Liver (tissue), 8 donors: ENCODE measurements at regions not wholly inside any gene's neighbourhood (a gene's known extent, or its start where the extent isn't known, plus 50 kb on each side); places are given as distances from the start of the nearest gene placed in this dataset.
A peak's percentile ranks its signal among the peaks of the same experiment; 100 is the strongest.

Experiments
- DNase-seq: peaks from one replicate; pipeline ENCODE4 v3.0.0-alpha.2; 2017; ENCODE audit warnings: low spot score
- H3K27ac ChIP-seq, 2 donors: one replicate each; pipeline ENCODE4 v1.7.0; 2013; ENCODE audit warnings: inconsistent platforms in 2 of 2, low read length in 2 of 2, control low read depth in 1 of 2, low read depth in 1 of 2, mild to moderate bottlenecking in 1 of 2
- H3K27me3 ChIP-seq, 4 donors: one replicate each; pipeline versions ENCODE4 v1.6.1 to v1.7.0; 2013; ENCODE audit warnings: low read length in 3 of 4, inconsistent platforms in 1 of 4, mild to moderate bottlenecking in 1 of 4, moderate library complexity in 1 of 4; ENCODE audit not compliant: control insufficient read depth in 4 of 4, insufficient read depth in 4 of 4
- H3K36me3 ChIP-seq, 4 donors: one replicate each; pipeline versions ENCODE4 v1.6.1 to v1.7.0; 2013; ENCODE audit warnings: low read length in 3 of 4, mild to moderate bottlenecking in 3 of 4, low read depth in 1 of 4, moderate library complexity in 1 of 4; ENCODE audit not compliant: control insufficient read depth in 4 of 4, insufficient read depth in 3 of 4
- H3K4me1 ChIP-seq, 4 donors: one replicate each; pipeline versions ENCODE4 v1.6.1 to v1.7.0; 2013; ENCODE audit warnings: low read length in 3 of 4, mild to moderate bottlenecking in 3 of 4, moderate library complexity in 1 of 4; ENCODE audit not compliant: control insufficient read depth in 4 of 4, insufficient read depth in 4 of 4
- H3K4me3 ChIP-seq, 3 donors: one replicate each; pipeline versions ENCODE4 v1.6.1 to v1.7.0; 2013; ENCODE audit warnings: low read length in 3 of 3, control low read depth in 1 of 3, low read depth in 1 of 3, mild to moderate bottlenecking in 1 of 3
- H3K9ac ChIP-seq, 2 donors: one replicate each; pipeline ENCODE4 v1.7.0; 2013; ENCODE audit warnings: low read length in 2 of 2, mild to moderate bottlenecking in 2 of 2, moderate library complexity in 2 of 2, control low read depth in 1 of 2, low read depth in 1 of 2
- H3K9me3 ChIP-seq, 4 donors: one replicate each; pipeline versions ENCODE4 v1.6.1 to v1.7.0; 2013; ENCODE audit warnings: low read length in 3 of 4; ENCODE audit not compliant: control insufficient read depth in 4 of 4
- CTCF ChIP-seq: fragments of 150-350 bp; IDR thresholded peaks from 2 replicates; pipeline ENCODE4 v1.5.1; 2017; ENCODE audit warnings: improper control_type of control experiment, low read depth, low read length; ENCODE audit not compliant: missing input control
- EGR1 ChIP-seq, 2 donors: IDR thresholded peaks; 2 replicates each; pipeline ENCODE4 v1.6.1; 2016 to 2018; ENCODE audit warnings: antibody characterized with exemption in 2 of 2, low read depth in 2 of 2
- FOXA1 ChIP-seq: IDR thresholded peaks from 2 replicates; pipeline ENCODE4 v1.6.1; 2016; ENCODE audit warnings: antibody characterized with exemption
- HNF4A ChIP-seq, 2 donors: conservative IDR thresholded peaks; 2 replicates each; pipeline ENCODE4 v1.6.1; 2016; ENCODE audit warnings: antibody characterized with exemption in 2 of 2, mild to moderate bottlenecking in 2 of 2
- NR2F2 ChIP-seq: IDR thresholded peaks from 2 replicates; pipeline ENCODE4 v1.6.1; 2016; ENCODE audit warnings: antibody characterized with exemption
- RAD21 ChIP-seq, 2 donors: IDR thresholded peaks; 2 replicates each; pipeline ENCODE4 v1.6.1; 2016; ENCODE audit warnings: antibody characterized with exemption in 2 of 2, mild to moderate bottlenecking in 2 of 2
- REST ChIP-seq: IDR thresholded peaks from 2 replicates; pipeline ENCODE4 v1.6.1; 2016; ENCODE audit warnings: antibody characterized with exemption, mild to moderate bottlenecking
- RXRA ChIP-seq, 2 donors: IDR thresholded peaks; 2 replicates each; pipeline ENCODE4 v1.6.1; 2017 to 2018; ENCODE audit warnings: antibody characterized with exemption in 2 of 2, mild to moderate bottlenecking in 1 of 2
- SP1 ChIP-seq: IDR thresholded peaks from 2 replicates; pipeline ENCODE4 v1.6.1; 2018; ENCODE audit warnings: antibody characterized with exemption, mild to moderate bottlenecking
- TAF1 ChIP-seq: conservative IDR thresholded peaks from 2 replicates; pipeline ENCODE4 v1.6.1; 2016; ENCODE audit warnings: antibody characterized with exemption, mild to moderate bottlenecking
- WGBS: extraction: QIAGEN DNeasy Blood & Tissue Kit; methylation state at CpG from one replicate; pipeline ENCODE4 v1.1.7; 2013; 5-methylcytosine and 5-hydroxymethylcytosine counted together
- donor health status: healthy.
- donor health status: healthy.
- donor health status: healthy.
- donor health status: healthy.
- donor health status: healthy.

DNA sequence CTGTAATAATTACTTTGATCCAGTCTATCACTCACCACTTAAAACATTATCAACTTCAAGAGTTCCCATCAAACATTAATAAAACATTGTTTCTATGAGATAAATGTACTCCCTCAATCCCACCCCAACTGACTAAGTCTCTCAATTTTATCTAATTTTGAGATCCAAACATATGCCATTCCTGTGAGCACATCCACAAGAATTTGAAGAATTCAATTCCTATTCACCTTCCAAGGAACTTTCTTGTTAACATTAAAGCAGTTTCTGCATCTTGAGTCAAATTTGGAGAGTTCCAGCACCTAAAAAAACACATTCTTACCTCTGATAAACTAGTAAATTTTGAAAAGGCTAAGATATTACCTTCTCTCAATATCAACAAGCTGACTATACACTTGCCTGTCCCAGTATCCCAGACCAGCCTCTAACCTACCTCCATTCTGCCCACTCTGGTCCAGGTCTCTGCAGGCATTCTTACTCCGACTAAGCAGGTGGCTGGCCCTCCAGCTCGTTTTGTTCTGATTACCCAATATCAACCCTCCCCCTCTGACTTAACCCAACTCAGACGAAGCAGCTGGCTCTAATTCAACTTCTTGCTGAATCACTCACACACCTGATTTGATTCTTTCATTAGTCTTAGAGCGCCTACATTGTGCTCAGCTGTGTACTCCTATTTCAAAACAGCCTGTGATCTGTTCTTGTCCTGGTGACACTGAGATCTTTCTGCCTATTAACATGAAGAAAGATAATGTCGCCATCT lies 275.2 kb downstream of the IPMK start:
- no peaks in the 10 kb centered on the region for H3K36me3 ChIP-seq
- WGBS: 54% methylated on average over 5 of the region's 5 CpGs
- TF ChIP-seq SP1: no peak
- no peak for TF ChIP-seq NR2F2
- TF ChIP-seq TAF1: no peak
- no peak for TF ChIP-seq REST
- TF ChIP-seq RXRA (IDR thresholded peaks at IDR 0.05): no peak
- TF ChIP-seq RAD21 (IDR thresholded peaks at IDR 0.05): peak in 1 of 2 donors; percentile 5
- no peak for TF ChIP-seq HNF4A (conservative IDR thresholded peaks at IDR 0.05)
- no peak for TF ChIP-seq CTCF

GRCh38 chr10:57988964-57989363 lies 278.7 kb downstream of the IPMK start:
- WGBS: 83% methylated on average over 2 of the region's 2 CpGs
- TF ChIP-seq RXRA (IDR thresholded peaks at IDR 0.05): no peak

More for the DNA sequence above, 275.2 kb downstream of the IPMK start:
- Histone ChIP-seq H3K27ac (no peak overlapping the region), H3K9ac (no peak overlapping the region), H3K4me3 (peak overlapping the region in 1 of 3 donors; percentile 4), H3K9me3 (no peaks in the 10 kb centered on the region), H3K4me1 (no peaks in the 10 kb centered on the region), H3K27me3 (no peaks in the 10 kb centered on the region)
- no peak for DNase-seq

DNA sequence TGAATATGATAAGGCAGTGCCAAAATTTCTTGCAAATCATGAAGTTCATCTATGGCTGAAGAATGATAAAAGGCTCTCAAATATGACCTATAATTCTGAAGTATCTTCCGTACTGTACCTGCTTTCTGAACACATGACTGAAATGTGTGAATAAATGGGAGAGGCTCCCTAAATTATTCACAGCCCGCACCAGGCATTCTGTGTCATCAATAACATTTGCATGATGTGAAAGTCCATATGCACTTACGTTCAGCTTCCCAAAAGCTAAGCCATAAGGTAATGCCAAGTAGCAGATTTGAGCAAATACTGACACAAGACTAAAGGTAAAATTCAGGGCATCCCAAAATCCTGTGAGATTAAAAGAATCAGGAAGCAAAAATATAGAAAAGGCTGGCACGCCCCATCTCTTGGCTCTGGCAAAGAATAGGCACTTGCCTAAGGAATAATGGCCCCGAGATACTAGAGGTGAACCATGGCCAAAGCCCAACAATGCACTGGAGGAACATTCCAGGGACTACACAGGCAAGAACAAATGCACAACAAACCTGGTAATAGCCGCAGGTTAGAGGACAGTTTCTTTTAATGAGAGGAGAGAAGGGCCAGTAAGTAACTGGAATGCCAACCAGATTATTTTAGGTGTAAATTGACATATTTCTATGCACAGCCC lies 280.5 kb downstream of the IPMK start:
- H3K9me3 ChIP-seq: no peaks in the 10 kb centered on the region
- H3K27ac ChIP-seq: no peak overlapping the region
- WGBS: 86% methylated on average over 6 of the region's 6 CpGs
- no peak for DNase-seq
- no peaks in the 10 kb centered on the region for H3K36me3 ChIP-seq
- H3K4me1 ChIP-seq: peaks cover 0 to 11% (median 5%) of the 10 kb centered on the region in 4 donors
- TF ChIP-seq FOXA1 (no peak), SP1 (no peak), NR2F2 (no peak), RXRA (IDR thresholded peaks at IDR 0.05) (no peak), EGR1 (IDR thresholded peaks at IDR 0.05; ENCODE audit: low read depth in 2 of 2) (no peak)
- H3K27me3 ChIP-seq: no peaks in the 10 kb centered on the region
- H3K4me3 ChIP-seq: no peak overlapping the region
- H3K9ac ChIP-seq: no peak overlapping the region

More at GRCh38 chr10:57988964-57989363, 278.7 kb downstream of the IPMK start:
- Histone ChIP-seq H3K9ac (no peak overlapping the region), H3K27me3 (no peaks in the 10 kb centered on the region), H3K27ac (no peak overlapping the region), H3K4me3 (no peak overlapping the region), H3K4me1 (peaks cover 0 to 11% (median 5%) of the 10 kb centered on the region in 4 donors), H3K36me3 (no peaks in the 10 kb centered on the region), H3K9me3 (no peaks in the 10 kb centered on the region)
- no peak for DNase-seq
